ENCODE measurements at regions not wholly inside any gene's neighbourhood (a gene's known extent, or its start where the extent isn't known, plus 50 kb on each side); places are given as distances from the start of the nearest gene placed in this dataset.

DNA sequence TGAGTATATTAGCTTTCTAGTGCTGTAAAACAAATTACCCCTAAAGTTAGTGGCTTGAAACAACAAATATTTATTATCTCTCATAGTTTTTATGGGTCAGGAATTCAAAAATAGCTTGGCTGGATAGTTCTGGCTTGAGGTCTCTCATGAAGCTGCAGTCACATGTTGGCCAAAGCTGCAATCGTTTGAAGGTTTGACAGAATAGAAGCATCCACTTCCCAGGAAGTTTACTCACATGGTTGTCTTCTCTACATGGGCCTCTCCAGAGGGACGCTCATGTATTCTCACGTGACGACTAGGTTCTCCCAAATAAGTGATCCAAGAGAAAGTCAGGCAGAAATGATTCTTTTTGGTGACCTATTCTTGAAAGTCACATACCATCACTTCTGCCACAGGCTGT, 99.1 kb downstream of the NIBAN1 start:
- TF ChIP-seq, protein P1, sequence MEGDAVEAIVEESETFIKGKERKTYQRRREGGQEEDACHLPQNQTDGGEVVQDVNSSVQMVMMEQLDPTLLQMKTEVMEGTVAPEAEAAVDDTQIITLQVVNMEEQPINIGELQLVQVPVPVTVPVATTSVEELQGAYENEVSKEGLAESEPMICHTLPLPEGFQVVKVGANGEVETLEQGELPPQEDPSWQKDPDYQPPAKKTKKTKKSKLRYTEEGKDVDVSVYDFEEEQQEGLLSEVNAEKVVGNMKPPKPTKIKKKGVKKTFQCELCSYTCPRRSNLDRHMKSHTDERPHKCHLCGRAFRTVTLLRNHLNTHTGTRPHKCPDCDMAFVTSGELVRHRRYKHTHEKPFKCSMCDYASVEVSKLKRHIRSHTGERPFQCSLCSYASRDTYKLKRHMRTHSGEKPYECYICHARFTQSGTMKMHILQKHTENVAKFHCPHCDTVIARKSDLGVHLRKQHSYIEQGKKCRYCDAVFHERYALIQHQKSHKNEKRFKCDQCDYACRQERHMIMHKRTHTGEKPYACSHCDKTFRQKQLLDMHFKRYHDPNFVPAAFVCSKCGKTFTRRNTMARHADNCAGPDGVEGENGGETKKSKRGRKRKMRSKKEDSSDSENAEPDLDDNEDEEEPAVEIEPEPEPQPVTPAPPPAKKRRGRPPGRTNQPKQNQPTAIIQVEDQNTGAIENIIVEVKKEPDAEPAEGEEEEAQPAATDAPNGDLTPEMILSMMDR (IDR thresholded peaks at IDR 0.05; ENCODE audit: low read length): no peak
- TF ChIP-seq EZH2 (IDR thresholded peaks at IDR 0.05; ENCODE audit: borderline replicate concordance, low read length): no peak

Data from OCI-LY1 (cell line).